HCT116 (cell line): ENCODE measurements at regions not wholly inside any gene's neighbourhood (a gene's known extent, or its start where the extent isn't known, plus 50 kb on each side); places are given as distances from the start of the nearest gene placed in this dataset.

ENCODE experiments used
- CTCF ChIP-seq, 3 experiments: fragments of 200-600 bp in 1 of 3; sonication (generic) in 1 of 3; IDR thresholded peaks in 2 of 3; conservative IDR thresholded peaks in 1 of 3; 2 replicates each; pipeline ENCODE4 v1.5.1; 2012 to 2017; ENCODE audit warnings: low read depth in 2 of 3, low read length in 2 of 3, antibody characterized with exemption in 1 of 3, borderline replicate concordance in 1 of 3, control low read depth in 1 of 3, mild to moderate bottlenecking in 1 of 3, mixed read lengths in 1 of 3, mixed run types in 1 of 3, moderate library complexity in 1 of 3; ENCODE audit not compliant: insufficient read depth in 1 of 3
- POLR2AphosphoS5 ChIP-seq: IDR thresholded peaks from 2 replicates; pipeline ENCODE4 v1.6.1; 2011; ENCODE audit warnings: mild to moderate bottlenecking, low read depth, low read length, moderate library complexity
- ZFX ChIP-seq: fragments of 450-650 bp; IDR thresholded peaks from 2 replicates; pipeline ENCODE4 v1.6.1; 2017

- no peak for TF ChIP-seq CTCF (IDR thresholded peaks at IDR 0.05 in 2 of 3, conservative IDR thresholded peaks at IDR 0.05 in 1 of 3; ENCODE audit: borderline replicate concordance in 1 of 3, insufficient read depth in 1 of 3, low read depth in 2 of 3, low read length in 2 of 3)
- no peak for TF ChIP-seq ZFX
- no peak for TF ChIP-seq POLR2AphosphoS5
These were observed 133.1 kb upstream of the MAP1B start for GRCh38 chr5:71974165-71974564.
